ENCODE measurements at regions not wholly inside any gene's neighbourhood (a gene's known extent, or its start where the extent isn't known, plus 50 kb on each side); places are given as distances from the start of the nearest gene placed in this dataset.

- H3K27ac ChIP-seq, result no peak overlapping the region
- H3K36me3 ChIP-seq, result no peaks in the 10 kb centered on the region
- TF ChIP-seq CTCF (IDR thresholded peaks at IDR 0.05), result no peak
- intact Hi-C loops (cut with DNase I), result loop anchor here in 1 of 10 donors (10.0 kb wide), 1 partner anchor 81 kb away; no protein-coding TSS in a partner anchor
- H3K4me3 ChIP-seq, result no peak overlapping the region
- H3K9me3 ChIP-seq, result no peaks in the 10 kb centered on the region
- no peaks in the 10 kb centered on the region for H3K27me3 ChIP-seq
- H3K4me1 ChIP-seq, result peaks cover 0 to 30% (median 17%) of the 10 kb centered on the region in 9 donors
- 85 to 90% methylated on average over 4 of the region's 4 CpGs for WGBS, 2 donors
- ATAC-seq (no peak), DNase-seq (no peak)
Measured at GRCh38 chr18:10145546-10145945, 231.7 kb downstream of the VAPA start.

- WGBS, 2 donors, result 93 to 95% methylated on average over 6 of the region's 6 CpGs
- Histone ChIP-seq H3K4me1 (peaks cover 0 to 21% (median 8%) of the 10 kb centered on the region in 9 donors), H3K9me3 (no peaks in the 10 kb centered on the region), H3K27ac (no peak overlapping the region), H3K36me3 (no peaks in the 10 kb centered on the region), H3K27me3 (no peaks in the 10 kb centered on the region), H3K4me3 (no peak overlapping the region)
- intact Hi-C loops (cut with DNase I), result loop anchor here in 1 of 10 donors (10.0 kb wide), 1 partner anchor 82 kb away; no protein-coding TSS in a partner anchor
- no peak for TF ChIP-seq CTCF (IDR thresholded peaks at IDR 0.05)
- DNase-seq (no peak), ATAC-seq (no peak)
Measured at GRCh38 chr18:10147226-10147625, 233.4 kb downstream of the VAPA start.

- intact Hi-C loops (cut with DNase I), result loop anchor here in 1 of 10 donors (10.0 kb wide), 1 partner anchor 83 kb away; no protein-coding TSS in a partner anchor
- no peaks in the 10 kb centered on the region for H3K27me3 ChIP-seq
- H3K4me3 ChIP-seq, result no peak overlapping the region
- no peak for ATAC-seq
- DNase-seq, result no peak
- 96 to 97% methylated on average over 7 of the region's 7 CpGs for WGBS, 2 donors
- TF ChIP-seq CTCF (IDR thresholded peaks at IDR 0.05), result no peak
- H3K27ac ChIP-seq, result no peak overlapping the region
- H3K36me3 ChIP-seq, result no peaks in the 10 kb centered on the region
- H3K4me1 ChIP-seq, result peaks cover 0 to 15% (median 6%) of the 10 kb centered on the region in 9 donors
- no peaks in the 10 kb centered on the region for H3K9me3 ChIP-seq
Measured at GRCh38 chr18:10147752-10148151, 233.9 kb downstream of the VAPA start.

- no peak for ATAC-seq
- no peak for DNase-seq
- H3K4me3 ChIP-seq, result no peak overlapping the region
- H3K27ac ChIP-seq, result no peak overlapping the region
- H3K36me3 ChIP-seq, result no peaks in the 10 kb centered on the region
- H3K27me3 ChIP-seq, result no peaks in the 10 kb centered on the region
- H3K9me3 ChIP-seq, result no peaks in the 10 kb centered on the region
- WGBS, 2 donors, result 98 to 99% methylated on average over 8 of the region's 8 CpGs
- H3K4me1 ChIP-seq, result peaks cover 0 to 9% (median 6%) of the 10 kb centered on the region in 9 donors
- no peak for TF ChIP-seq CTCF (IDR thresholded peaks at IDR 0.05)
- intact Hi-C loops (cut with DNase I), result loop anchor here in 1 of 10 donors (10.0 kb wide), 1 partner anchor 84 kb away; no protein-coding TSS in a partner anchor
Measured at GRCh38 chr18:10148189-10148929, 234.5 kb downstream of the VAPA start.
